Kidney (tissue), 13 donors: ENCODE measurements at regions not wholly inside any gene's neighbourhood (a gene's known extent, or its start where the extent isn't known, plus 50 kb on each side); places are given as distances from the start of the nearest gene placed in this dataset.

Experiments
- DNase-seq, 5 donors: peaks; one replicate each; pipeline ENCODE4 v3.0.0-alpha.2; 2013 to 2020
- FAIRE-seq: peaks from 2 replicates; lab custom pipeline; 2012; peaks lifted over from hg19 to GRCh38; lab: Jason Lieb, UNC
- H3K27ac ChIP-seq, 2 donors: one replicate each; pipeline ENCODE4 v1.7.0; 2013; ENCODE audit warnings: low read depth in 2 of 2, low read length in 2 of 2, inconsistent platforms in 1 of 2
- H3K27me3 ChIP-seq: one replicate; pipeline ENCODE4 v1.7.1; 2013; ENCODE audit warnings: low read length, inconsistent platforms; ENCODE audit not compliant: control insufficient read depth, insufficient read depth
- H3K36me3 ChIP-seq, 3 donors: one replicate each; pipeline versions ENCODE4 v1.7.0 to v1.7.1; 2013; ENCODE audit warnings: low read length in 3 of 3, control low read depth in 1 of 3, inconsistent platforms in 1 of 3; ENCODE audit not compliant: insufficient read depth in 3 of 3, control insufficient read depth in 2 of 3
- H3K4me1 ChIP-seq, 3 donors: one replicate each; pipeline versions ENCODE4 v1.7.0 to v1.7.1; 2013; ENCODE audit warnings: low read length in 3 of 3, inconsistent platforms in 1 of 3, low read depth in 1 of 3; ENCODE audit not compliant: control insufficient read depth in 2 of 3, insufficient read depth in 2 of 3
- H3K4me3 ChIP-seq, 3 donors: one replicate each; pipeline versions ENCODE4 v1.7.0 to v1.8.1; 2013; ENCODE audit warnings: low read length in 3 of 3, control low read depth in 1 of 3, inconsistent platforms in 1 of 3
- H3K9ac ChIP-seq, 3 donors: one replicate each; pipeline versions ENCODE4 v1.7.0 to v1.7.1; 2013; ENCODE audit warnings: low read length in 3 of 3, control low read depth in 1 of 3, inconsistent platforms in 1 of 3
- H3K9me3 ChIP-seq, 3 donors: one replicate each; pipeline versions ENCODE4 v1.7.0 to v1.7.1; 2013; ENCODE audit warnings: low read length in 3 of 3, control low read depth in 1 of 3, inconsistent platforms in 1 of 3; ENCODE audit not compliant: control insufficient read depth in 2 of 3, insufficient read depth in 1 of 3
- CTCF ChIP-seq: IDR thresholded peaks from 3 replicates; pipeline ENCODE4 v1.5.1; 2012; ENCODE audit warnings: mild to moderate bottlenecking, moderate library complexity, borderline replicate concordance; ENCODE audit not compliant: insufficient read depth; ENCODE audit errors: extremely low read depth
- intact Hi-C: fragments of 100-400 bp; cut with DNase I; formaldehyde crosslinking; loops from one replicate; pipeline ENCODE4 v1.11.1; 2022
- donor health status: control.
- donor health status: control.
- donor health status: control.
- donor health status: control.
- donor health status: control.
- donor health status: DM: yes; HTN: yes; CAD: no.
- donor health status: Normal renal cell carcinoma (clear cell type).

- no peaks in the 10 kb centered on the region for H3K27me3 ChIP-seq
- no peak overlapping the region for H3K27ac ChIP-seq
- intact Hi-C loops: no loop called here
- H3K9ac ChIP-seq: no peak overlapping the region
- H3K36me3 ChIP-seq: no peaks in the 10 kb centered on the region
- FAIRE-seq (no peak), DNase-seq (no peak)
- no peaks in the 10 kb centered on the region for H3K9me3 ChIP-seq
- no peak overlapping the region for H3K4me3 ChIP-seq
- H3K4me1 ChIP-seq: no peaks in the 10 kb centered on the region
- no peak for TF ChIP-seq CTCF
Measured at GRCh38 chr3:178960918-178961317, 110.7 kb downstream of the ZMAT3 start.

GRCh38 chr3:178960181-178960580 lies 111.4 kb downstream of the ZMAT3 start:
- intact Hi-C loops: no loop called here
- no peak for TF ChIP-seq CTCF
- Histone ChIP-seq H3K9me3 (no peaks in the 10 kb centered on the region), H3K4me1 (no peaks in the 10 kb centered on the region), H3K27ac (no peak overlapping the region), H3K4me3 (no peak overlapping the region), H3K36me3 (no peaks in the 10 kb centered on the region), H3K9ac (no peak overlapping the region), H3K27me3 (no peaks in the 10 kb centered on the region)
- DNase-seq: peak in 1 of 5 donors; percentile 4
- no peak for FAIRE-seq

GRCh38 chr3:178950676-178951075 lies 120.9 kb downstream of the ZMAT3 start:
- Histone ChIP-seq H3K27me3 (no peaks in the 10 kb centered on the region), H3K36me3 (no peaks in the 10 kb centered on the region), H3K9ac (no peak overlapping the region), H3K4me3 (no peak overlapping the region), H3K27ac (no peak overlapping the region), H3K9me3 (no peaks in the 10 kb centered on the region), H3K4me1 (no peaks in the 10 kb centered on the region)
- no peak for TF ChIP-seq CTCF
- intact Hi-C loops: no loop called here
- DNase-seq (no peak), FAIRE-seq (no peak)

GRCh38 chr3:178949896-178950295 lies 121.7 kb downstream of the ZMAT3 start:
- no peak for FAIRE-seq
- no peaks in the 10 kb centered on the region for H3K4me1 ChIP-seq

More at GRCh38 chr3:178949896-178950295, 121.7 kb downstream of the ZMAT3 start:
- no peak overlapping the region for H3K4me3 ChIP-seq
- H3K27ac ChIP-seq: no peak overlapping the region
- DNase-seq: no peak
- no peaks in the 10 kb centered on the region for H3K27me3 ChIP-seq
- no peaks in the 10 kb centered on the region for H3K9me3 ChIP-seq
- no peak overlapping the region for H3K9ac ChIP-seq
- no peaks in the 10 kb centered on the region for H3K36me3 ChIP-seq
- intact Hi-C loops: no loop called here
- TF ChIP-seq CTCF: no peak
